Glutamatergic neuron (in vitro differentiated cells): ENCODE measurements at regions not wholly inside any gene's neighbourhood (a gene's known extent, or its start where the extent isn't known, plus 50 kb on each side); places are given as distances from the start of the nearest gene placed in this dataset.

ENCODE experiments used
- DNase-seq: peaks from one replicate; pipeline ENCODE4 v3.0.0; 2022
- H3K27ac Mint-ChIP-seq: one replicate; pipeline ENCODE4 v1.8.0; 2020; ENCODE audit warnings: mild to moderate bottlenecking, mixed read lengths, inconsistent platforms; ENCODE audit not compliant: unreplicated experiment
- H3K27me3 Mint-ChIP-seq: one replicate; pipeline ENCODE4 v1.8.0; 2020; ENCODE audit warnings: mild to moderate bottlenecking, moderate library complexity, mixed read lengths, inconsistent platforms; ENCODE audit not compliant: unreplicated experiment
- H3K36me3 Mint-ChIP-seq: one replicate; pipeline ENCODE4 v1.8.0; 2020; ENCODE audit warnings: mild to moderate bottlenecking, mixed read lengths, inconsistent platforms; ENCODE audit not compliant: unreplicated experiment
- H3K4me1 Mint-ChIP-seq: one replicate; pipeline ENCODE4 v1.8.0; 2020; ENCODE audit warnings: mild to moderate bottlenecking, low read depth, mixed read lengths, inconsistent platforms; ENCODE audit not compliant: unreplicated experiment
- H3K4me3 Mint-ChIP-seq: one replicate; pipeline ENCODE4 v1.8.0; 2020; ENCODE audit warnings: mild to moderate bottlenecking, mixed read lengths, inconsistent platforms; ENCODE audit not compliant: unreplicated experiment
- H3K9me3 Mint-ChIP-seq: one replicate; pipeline ENCODE4 v1.8.0; 2020; ENCODE audit warnings: mild to moderate bottlenecking, moderate library complexity, mixed read lengths, inconsistent platforms; ENCODE audit not compliant: unreplicated experiment
- CTCF ChIP-seq: fragments of 200-600 bp; sonication (generic); IDR thresholded peaks from one replicate; pipeline ENCODE4 v1.5.0; 2021; ENCODE audit not compliant: partially characterized antibody, unreplicated experiment

GRCh38 chr15:39406485-39406884 lies 174.4 kb upstream of the THBS1 start:
- Mint-ChIP-seq H3K9me3 (no peaks in the 10 kb centered on the region), H3K27me3 (peaks cover 1% of the 10 kb centered on the region), H3K4me1 (no peaks in the 10 kb centered on the region), H3K27ac (no peak overlapping the region), H3K36me3 (no peaks in the 10 kb centered on the region), H3K4me3 (no peak overlapping the region)
- no peak for DNase-seq
- no peak for TF ChIP-seq CTCF

- TF ChIP-seq CTCF, result no peak
- Mint-ChIP-seq H3K27me3 (peaks cover 1% of the 10 kb centered on the region), H3K36me3 (no peaks in the 10 kb centered on the region), H3K4me3 (no peak overlapping the region), H3K9me3 (no peaks in the 10 kb centered on the region), H3K27ac (no peak overlapping the region), H3K4me1 (no peaks in the 10 kb centered on the region)
- DNase-seq, result no peak
Measured at GRCh38 chr15:39407116-39407515, 173.8 kb upstream of the THBS1 start.

GRCh38 chr15:39409876-39410530 lies 170.9 kb upstream of the THBS1 start:
- Mint-ChIP-seq H3K4me1 (no peaks in the 10 kb centered on the region), H3K36me3 (no peaks in the 10 kb centered on the region), H3K27ac (no peak overlapping the region), H3K4me3 (no peak overlapping the region), H3K9me3 (no peaks in the 10 kb centered on the region), H3K27me3 (peaks cover 3% of the 10 kb centered on the region)
- no peak for TF ChIP-seq CTCF
- DNase-seq, result no peak

- H3K4me3 Mint-ChIP-seq, result no peak overlapping the region
- no peaks in the 10 kb centered on the region for H3K9me3 Mint-ChIP-seq
Measured at GRCh38 chr15:39411102-39411989, 169.5 kb upstream of the THBS1 start.

More at GRCh38 chr15:39411102-39411989, 169.5 kb upstream of the THBS1 start:
- Mint-ChIP-seq H3K27me3 (peaks cover 3% of the 10 kb centered on the region), H3K27ac (no peak overlapping the region), H3K36me3 (no peaks in the 10 kb centered on the region), H3K4me1 (no peaks in the 10 kb centered on the region)
- DNase-seq, result no peak
- TF ChIP-seq CTCF, result no peak
